ENCODE measurements at regions not wholly inside any gene's neighbourhood (a gene's known extent, or its start where the extent isn't known, plus 50 kb on each side); places are given as distances from the start of the nearest gene placed in this dataset.

DNA sequence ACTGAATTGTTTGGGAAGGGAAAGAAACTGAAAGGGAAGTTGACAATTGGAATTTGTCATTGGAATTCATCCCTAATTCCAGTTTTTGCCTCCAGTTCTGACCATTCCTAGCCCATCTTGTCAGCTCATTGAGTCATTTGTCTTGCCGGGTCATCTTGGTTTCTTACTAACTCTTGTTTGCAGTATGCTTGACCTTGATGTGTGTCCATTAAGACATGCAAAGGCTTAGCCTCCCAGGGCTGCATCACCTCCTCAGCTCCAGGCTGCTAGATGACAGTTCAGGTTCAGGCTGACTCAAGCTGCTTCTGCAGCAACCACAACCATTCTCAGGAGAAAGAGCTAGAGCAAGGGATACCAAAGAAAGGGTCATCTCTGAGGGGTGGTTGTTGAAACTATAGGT is 151.3 kb upstream of the PTGFR start:
- TF ChIP-seq POLR2A (IDR thresholded peaks at IDR 0.05) (no peak), POLR2AphosphoS5 (IDR thresholded peaks at IDR 0.05) (no peak)
